Progenitor cell of endocrine pancreas (in vitro differentiated cells): ENCODE measurements at regions not wholly inside any gene's neighbourhood (a gene's known extent, or its start where the extent isn't known, plus 50 kb on each side); places are given as distances from the start of the nearest gene placed in this dataset.

ENCODE experiments used
- DNase-seq: peaks from one replicate; pipeline ENCODE4 v3.0.0; 2021; ENCODE audit warnings: low spot score; ENCODE audit not compliant: unreplicated experiment
- H3K27ac Mint-ChIP-seq: 2 replicates; pipeline ENCODE4 v1.8.0; 2021; ENCODE audit warnings: mild to moderate bottlenecking, moderate library complexity, mixed read lengths
- H3K27me3 Mint-ChIP-seq: 2 replicates; pipeline ENCODE4 v1.8.0; 2021; ENCODE audit warnings: mixed read lengths
- H3K36me3 Mint-ChIP-seq: 2 replicates; pipeline ENCODE4 v1.8.0; 2022; ENCODE audit warnings: mixed read lengths; ENCODE audit not compliant: insufficient read depth
- H3K4me1 Mint-ChIP-seq: 2 replicates; pipeline ENCODE4 v1.8.0; 2021; ENCODE audit warnings: low read depth, mixed read lengths
- H3K4me3 Mint-ChIP-seq: 2 replicates; pipeline ENCODE4 v1.8.0; 2021; ENCODE audit warnings: low read depth, mild to moderate bottlenecking, moderate library complexity, mixed read lengths
- H3K9me3 Mint-ChIP-seq: 2 replicates; pipeline ENCODE4 v1.8.0; 2021; ENCODE audit warnings: low read depth, mixed read lengths
- TF ChIP-seq, protein P1 (sequence below): fragments of 200-600 bp; sonication (generic); IDR thresholded peaks from one replicate; pipeline ENCODE4 v1.5.0; 2021; ENCODE audit warnings: antibody characterized with exemption, mild to moderate bottlenecking; ENCODE audit not compliant: unreplicated experiment

DNA sequence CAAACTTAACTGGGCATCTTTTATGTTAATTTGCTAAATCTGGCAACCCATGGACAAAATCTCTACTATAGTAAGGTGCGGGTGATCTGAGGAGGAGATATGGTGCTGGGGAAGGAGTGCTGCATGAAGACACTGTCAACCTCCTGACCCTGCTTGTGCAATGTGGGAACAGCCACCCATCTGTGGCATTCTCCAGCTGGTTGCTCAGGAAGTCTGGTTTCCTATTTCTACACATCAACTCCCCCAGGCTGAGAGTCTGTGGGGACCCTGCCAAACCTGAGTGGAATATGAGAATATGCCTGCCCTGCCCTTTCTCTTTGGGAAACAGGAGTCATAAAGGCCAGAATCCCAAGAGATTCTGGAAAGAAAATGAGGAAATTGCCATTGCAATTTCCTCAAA, 60.1 kb upstream of the PAX3 start:
- no peak overlapping the region for H3K27ac Mint-ChIP-seq
- H3K9me3 Mint-ChIP-seq: no peaks in the 10 kb centered on the region
- H3K27me3 Mint-ChIP-seq: peaks cover 2% of the 10 kb centered on the region
- no peak overlapping the region for H3K4me3 Mint-ChIP-seq
- H3K36me3 Mint-ChIP-seq: no peaks in the 10 kb centered on the region
- no peaks in the 10 kb centered on the region for H3K4me1 Mint-ChIP-seq
- no peak for DNase-seq
- TF ChIP-seq, protein P1, sequence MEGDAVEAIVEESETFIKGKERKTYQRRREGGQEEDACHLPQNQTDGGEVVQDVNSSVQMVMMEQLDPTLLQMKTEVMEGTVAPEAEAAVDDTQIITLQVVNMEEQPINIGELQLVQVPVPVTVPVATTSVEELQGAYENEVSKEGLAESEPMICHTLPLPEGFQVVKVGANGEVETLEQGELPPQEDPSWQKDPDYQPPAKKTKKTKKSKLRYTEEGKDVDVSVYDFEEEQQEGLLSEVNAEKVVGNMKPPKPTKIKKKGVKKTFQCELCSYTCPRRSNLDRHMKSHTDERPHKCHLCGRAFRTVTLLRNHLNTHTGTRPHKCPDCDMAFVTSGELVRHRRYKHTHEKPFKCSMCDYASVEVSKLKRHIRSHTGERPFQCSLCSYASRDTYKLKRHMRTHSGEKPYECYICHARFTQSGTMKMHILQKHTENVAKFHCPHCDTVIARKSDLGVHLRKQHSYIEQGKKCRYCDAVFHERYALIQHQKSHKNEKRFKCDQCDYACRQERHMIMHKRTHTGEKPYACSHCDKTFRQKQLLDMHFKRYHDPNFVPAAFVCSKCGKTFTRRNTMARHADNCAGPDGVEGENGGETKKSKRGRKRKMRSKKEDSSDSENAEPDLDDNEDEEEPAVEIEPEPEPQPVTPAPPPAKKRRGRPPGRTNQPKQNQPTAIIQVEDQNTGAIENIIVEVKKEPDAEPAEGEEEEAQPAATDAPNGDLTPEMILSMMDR: no peak

DNA sequence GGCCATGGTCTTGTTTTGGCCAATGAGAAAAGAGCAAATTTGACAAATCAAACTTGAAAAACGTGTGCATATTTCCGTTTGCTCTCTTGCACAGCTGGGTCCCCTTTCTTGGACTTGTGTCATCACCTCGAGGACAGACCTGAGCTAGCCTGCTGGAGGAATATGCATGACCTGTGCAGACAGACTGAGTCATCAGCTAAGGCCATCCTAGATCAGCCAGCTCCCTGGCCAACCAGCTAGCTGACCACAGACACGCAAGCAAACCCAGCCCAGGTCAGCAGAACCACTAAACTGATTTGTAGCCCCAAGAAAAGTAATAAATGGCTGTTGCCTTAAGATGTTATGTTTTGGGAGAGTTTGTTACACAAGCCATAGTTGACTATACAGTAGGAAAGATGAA, 61.3 kb upstream of the PAX3 start:
- Mint-ChIP-seq H3K36me3 (no peaks in the 10 kb centered on the region), H3K4me1 (no peaks in the 10 kb centered on the region), H3K27ac (no peak overlapping the region), H3K9me3 (no peaks in the 10 kb centered on the region), H3K27me3 (peaks cover 2% of the 10 kb centered on the region), H3K4me3 (no peak overlapping the region)
- DNase-seq: no peak
- TF ChIP-seq, protein P1: no peak

DNA sequence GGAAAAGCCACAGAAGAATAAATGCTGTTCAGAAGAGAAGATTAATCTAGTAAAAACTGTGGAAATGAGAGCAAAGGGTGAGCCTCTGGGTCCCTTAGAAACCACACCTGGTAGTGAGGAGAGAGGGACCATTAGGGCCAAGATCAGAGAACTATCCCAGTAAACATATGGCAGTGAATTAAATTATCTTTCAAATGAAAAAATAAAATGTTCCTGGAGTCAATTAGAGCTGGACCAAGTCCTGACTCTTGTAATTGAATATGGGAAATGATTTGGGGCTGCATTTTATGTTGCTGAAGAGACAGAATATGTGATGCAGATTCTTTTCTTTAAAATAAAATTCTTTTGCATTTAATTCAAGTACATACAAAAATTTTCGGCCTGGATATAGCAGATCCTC, 62.2 kb upstream of the PAX3 start:
- TF ChIP-seq, protein P1: no peak
- peaks cover 2% of the 10 kb centered on the region for H3K27me3 Mint-ChIP-seq
- H3K4me3 Mint-ChIP-seq: no peak overlapping the region
- DNase-seq: no peak
- no peaks in the 10 kb centered on the region for H3K9me3 Mint-ChIP-seq
- no peaks in the 10 kb centered on the region for H3K36me3 Mint-ChIP-seq
- H3K4me1 Mint-ChIP-seq: no peaks in the 10 kb centered on the region
- no peak overlapping the region for H3K27ac Mint-ChIP-seq

DNA sequence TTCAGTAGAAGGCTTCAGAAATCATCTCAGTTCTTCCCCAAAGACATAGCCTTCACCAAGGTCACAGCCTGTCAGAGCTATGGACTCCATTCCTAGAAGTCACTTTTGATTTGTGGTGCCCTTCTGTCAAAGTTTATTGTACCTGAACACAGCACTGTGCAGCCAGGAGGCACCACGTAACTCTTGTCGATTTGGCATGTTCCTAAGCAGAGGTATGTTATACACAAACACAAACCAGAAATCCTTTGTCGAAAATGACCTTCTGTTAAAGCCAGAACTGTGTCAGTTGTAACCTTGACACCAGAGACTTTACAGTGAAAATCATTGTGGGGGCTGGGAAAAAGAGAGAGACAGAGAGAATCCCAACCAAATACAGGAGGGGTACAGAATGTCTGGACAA, 62.6 kb upstream of the SGPP2 start:
- H3K36me3 Mint-ChIP-seq: no peaks in the 10 kb centered on the region
- H3K4me1 Mint-ChIP-seq: no peaks in the 10 kb centered on the region
- TF ChIP-seq, protein P1: no peak
- H3K27ac Mint-ChIP-seq: no peak overlapping the region
- DNase-seq: no peak
- no peaks in the 10 kb centered on the region for H3K9me3 Mint-ChIP-seq
- H3K4me3 Mint-ChIP-seq: no peak overlapping the region
- peaks cover 2% of the 10 kb centered on the region for H3K27me3 Mint-ChIP-seq

DNA sequence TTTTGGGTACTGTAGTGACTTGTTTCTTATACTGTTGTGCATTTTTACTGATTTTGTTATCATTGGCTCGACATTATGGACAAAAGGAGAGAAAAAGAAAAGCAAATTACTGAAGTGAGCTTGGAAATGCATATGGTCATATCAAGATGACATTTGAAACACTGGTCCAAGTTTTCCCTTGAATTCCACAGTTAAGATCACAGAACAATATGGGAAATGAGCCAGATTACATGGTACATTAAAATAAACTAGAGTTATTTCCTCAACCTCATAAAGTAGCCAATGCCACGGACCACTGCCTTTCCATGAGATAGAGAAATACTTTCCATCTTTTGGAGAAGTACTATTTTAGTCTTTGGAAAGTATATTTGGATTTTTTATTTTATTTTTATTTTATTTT, 62.0 kb upstream of the SGPP2 start:
- Mint-ChIP-seq H3K4me3 (no peak overlapping the region), H3K4me1 (no peaks in the 10 kb centered on the region), H3K36me3 (no peaks in the 10 kb centered on the region), H3K27ac (no peak overlapping the region), H3K9me3 (peaks cover 4% of the 10 kb centered on the region), H3K27me3 (peaks cover 2% of the 10 kb centered on the region)
- DNase-seq: no peak
- TF ChIP-seq, protein P1: no peak
